WTC11 (cell line): ENCODE measurements at regions not wholly inside any gene's neighbourhood (a gene's known extent, or its start where the extent isn't known, plus 50 kb on each side); places are given as distances from the start of the nearest gene placed in this dataset.

Experiments
- ATAC-seq: fragments of 200-7000 bp; cut with Tn5 transposase; 2 replicates; pipeline ENCODE4 v1.10.0; 2021; ENCODE audit warnings: mild to moderate bottlenecking, moderate library complexity
- CTCF ChIA-PET: fragments of 300-600 bp; sonication (Branson Sonifier 250); formaldehyde crosslinking; loops from one replicate; lab custom pipeline; 2021; ENCODE audit warnings: antibody characterized with exemption; lab: Charles Lee
- POLR2A ChIA-PET: fragments of 350-600 bp; sonication (Branson Sonifier 250); formaldehyde crosslinking; loops from one replicate; lab custom pipeline; 2021; ENCODE audit warnings: antibody characterized with exemption; lab: Charles Lee
- DNase-seq: peaks from one replicate; pipeline ENCODE4 v3.0.0; 2021; ENCODE audit warnings: low spot score
- H3K27ac Mint-ChIP-seq: 2 replicates; pipeline ENCODE4 v1.8.0; 2021; ENCODE audit warnings: mixed read lengths
- H3K27me3 Mint-ChIP-seq: 2 replicates; pipeline ENCODE4 v1.8.0; 2021; ENCODE audit warnings: low read depth, mild to moderate bottlenecking, moderate library complexity, mixed read lengths
- H3K36me3 Mint-ChIP-seq: 2 replicates; pipeline ENCODE4 v1.8.0; 2021; ENCODE audit warnings: mixed read lengths
- H3K4me1 Mint-ChIP-seq: 2 replicates; pipeline ENCODE4 v1.8.0; 2022; ENCODE audit warnings: mixed read lengths
- H3K4me3 Mint-ChIP-seq: 2 replicates; pipeline ENCODE4 v1.8.0; 2021; ENCODE audit warnings: mild to moderate bottlenecking, moderate library complexity, mixed read lengths
- H3K9me3 Mint-ChIP-seq: 2 replicates; pipeline ENCODE4 v1.8.0; 2021; ENCODE audit warnings: mixed read lengths
- ESRRA ChIP-seq: sonication (generic); formaldehyde crosslinking; IDR thresholded peaks from 2 replicates; pipeline ENCODE4 v1.8.1; 2022; ENCODE audit warnings: mild to moderate bottlenecking, missing genetic modification reagents, borderline replicate concordance
- ETV6 ChIP-seq: sonication (generic); formaldehyde crosslinking; IDR thresholded peaks from 2 replicates; pipeline ENCODE4 v1.8.1; 2022; ENCODE audit warnings: mild to moderate bottlenecking, missing genetic modification reagents
- FOXK1 ChIP-seq: sonication (generic); formaldehyde crosslinking; IDR thresholded peaks from 2 replicates; pipeline ENCODE4 v1.8.0; 2022; ENCODE audit warnings: mild to moderate bottlenecking, moderate library complexity, missing genetic modification reagents
- GTF2I ChIP-seq: fragments of 250-450 bp; sonication (Bioruptor Pico); conservative IDR thresholded peaks from 2 replicates; pipeline ENCODE4 v1.4.0; 2021; ENCODE audit warnings: mild to moderate bottlenecking
- IRF2 ChIP-seq: sonication (generic); formaldehyde crosslinking; IDR thresholded peaks from 2 replicates; pipeline ENCODE4 v1.8.0; 2022; ENCODE audit warnings: low read depth, missing genetic modification reagents, borderline replicate concordance
- KAT7 ChIP-seq: sonication (generic); formaldehyde crosslinking; IDR thresholded peaks from 2 replicates; pipeline ENCODE4 v1.8.1; 2023; ENCODE audit warnings: missing genetic modification reagents, mild to moderate bottlenecking, borderline replicate concordance
- MXD4 ChIP-seq: fragments of 250-450 bp; sonication (Bioruptor Pico); IDR thresholded peaks from 2 replicates; pipeline ENCODE4 v1.8.0; 2021; ENCODE audit warnings: mild to moderate bottlenecking, moderate library complexity, borderline replicate concordance
- MYBL2 ChIP-seq: sonication (generic); formaldehyde crosslinking; IDR thresholded peaks from 2 replicates; pipeline ENCODE4 v1.8.1; 2023; ENCODE audit warnings: mild to moderate bottlenecking, moderate library complexity, missing genetic modification reagents
- NFATC4 ChIP-seq: fragments of 250-450 bp; sonication (Bioruptor Pico); IDR thresholded peaks from 2 replicates; pipeline ENCODE4 v1.9.0; 2021; ENCODE audit warnings: mild to moderate bottlenecking
- NR1H2 ChIP-seq: sonication (generic); formaldehyde crosslinking; IDR thresholded peaks from 2 replicates; pipeline ENCODE4 v1.9.0; 2021; ENCODE audit warnings: mild to moderate bottlenecking, moderate library complexity, missing genetic modification reagents
- NR2C2 ChIP-seq: sonication (generic); formaldehyde crosslinking; IDR thresholded peaks from 2 replicates; pipeline ENCODE4 v1.8.0; 2022; ENCODE audit warnings: mild to moderate bottlenecking, missing genetic modification reagents
- RORB ChIP-seq: fragments of 250-450 bp; sonication (Bioruptor Pico); IDR thresholded peaks from 2 replicates; pipeline ENCODE4 v1.9.0; 2021; ENCODE audit warnings: mild to moderate bottlenecking
- SP1 ChIP-seq: sonication (generic); formaldehyde crosslinking; conservative IDR thresholded peaks from 2 replicates; pipeline ENCODE4 v1.8.1; 2022; ENCODE audit warnings: missing genetic modification reagents
- TCF7 ChIP-seq: sonication (generic); formaldehyde crosslinking; IDR thresholded peaks from 2 replicates; pipeline ENCODE4 v1.8.0; 2022; ENCODE audit warnings: mild to moderate bottlenecking, low read depth, missing genetic modification reagents, moderate library complexity
- TEAD1 ChIP-seq: sonication (generic); formaldehyde crosslinking; IDR thresholded peaks from 2 replicates; pipeline ENCODE4 v1.8.0; 2022; ENCODE audit warnings: mild to moderate bottlenecking, missing genetic modification reagents
- TF ChIP-seq, protein P1 (sequence below): sonication (generic); formaldehyde crosslinking; IDR thresholded peaks from 2 replicates; pipeline ENCODE4 v1.8.1; 2022; ENCODE audit warnings: mild to moderate bottlenecking, moderate library complexity, missing genetic modification reagents
- TF ChIP-seq, protein P2 (sequence below): sonication (generic); formaldehyde crosslinking; IDR thresholded peaks from 2 replicates; pipeline ENCODE4 v1.8.1; 2023; ENCODE audit warnings: mild to moderate bottlenecking, missing genetic modification reagents, borderline replicate concordance
- TF ChIP-seq, protein P3 (sequence below): sonication (generic); formaldehyde crosslinking; IDR thresholded peaks from 2 replicates; pipeline ENCODE4 v1.8.1; 2022; ENCODE audit warnings: missing genetic modification reagents, borderline replicate concordance
- TF ChIP-seq, protein P4 (sequence below): sonication (generic); formaldehyde crosslinking; IDR thresholded peaks from 2 replicates; pipeline ENCODE4 v1.8.0; 2023; ENCODE audit warnings: missing genetic modification reagents, mild to moderate bottlenecking, borderline replicate concordance

GRCh38 chr21:14903172-14903865 lies 161.5 kb downstream of the NRIP1 start:
- Mint-ChIP-seq H3K4me1 (peaks cover 4% of the 10 kb centered on the region), H3K4me3 (no peak overlapping the region), H3K27ac (no peak overlapping the region), H3K9me3 (peaks cover 4% of the 10 kb centered on the region; the same call in 1 of the 2 replicates), H3K36me3 (no peaks in the 10 kb centered on the region), H3K27me3 (no peaks in the 10 kb centered on the region)
- ATAC-seq (no peak), DNase-seq (no peak)
- POLR2A ChIA-PET: no interaction called here
- TF ChIP-seq NR1H2 (CRISPR knock-in tag): no peak
- no peak for TF ChIP-seq FOXK1 (CRISPR knock-in tag)
- CTCF ChIA-PET: no interaction called here

- CTCF ChIA-PET: no interaction called here
- POLR2A ChIA-PET: no interaction called here
- Mint-ChIP-seq H3K36me3 (no peaks in the 10 kb centered on the region), H3K4me1 (peaks cover 4% of the 10 kb centered on the region), H3K4me3 (no peak overlapping the region), H3K27me3 (no peaks in the 10 kb centered on the region), H3K27ac (no peak overlapping the region), H3K9me3 (peaks cover 3% of the 10 kb centered on the region; the same call in 1 of the 2 replicates)
- DNase-seq (no peak), ATAC-seq (no peak)
- TF ChIP-seq SP1 (CRISPR knock-in tag) (no peak), KAT7 (CRISPR knock-in tag) (no peak), TCF7 (no peak), ESRRA (CRISPR knock-in tag) (no peak), IRF2 (CRISPR knock-in tag) (no peak), TEAD1 (CRISPR knock-in tag) (no peak), MXD4 (CRISPR knock-in tag) (no peak), NR2C2 (CRISPR knock-in tag) (no peak), MYBL2 (CRISPR knock-in tag) (no peak), RORB (CRISPR knock-in tag) (no peak), ETV6 (no peak), NR1H2 (CRISPR knock-in tag) (no peak), NFATC4 (CRISPR knock-in tag) (no peak), GTF2I (no peak)
- TF ChIP-seq, protein P1, sequence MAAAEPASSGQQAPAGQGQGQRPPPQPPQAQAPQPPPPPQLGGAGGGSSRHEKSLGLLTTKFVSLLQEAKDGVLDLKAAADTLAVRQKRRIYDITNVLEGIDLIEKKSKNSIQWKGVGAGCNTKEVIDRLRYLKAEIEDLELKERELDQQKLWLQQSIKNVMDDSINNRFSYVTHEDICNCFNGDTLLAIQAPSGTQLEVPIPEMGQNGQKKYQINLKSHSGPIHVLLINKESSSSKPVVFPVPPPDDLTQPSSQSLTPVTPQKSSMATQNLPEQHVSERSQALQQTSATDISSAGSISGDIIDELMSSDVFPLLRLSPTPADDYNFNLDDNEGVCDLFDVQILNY (CRISPR knock-in tag): no peak
- TF ChIP-seq, protein P2, sequence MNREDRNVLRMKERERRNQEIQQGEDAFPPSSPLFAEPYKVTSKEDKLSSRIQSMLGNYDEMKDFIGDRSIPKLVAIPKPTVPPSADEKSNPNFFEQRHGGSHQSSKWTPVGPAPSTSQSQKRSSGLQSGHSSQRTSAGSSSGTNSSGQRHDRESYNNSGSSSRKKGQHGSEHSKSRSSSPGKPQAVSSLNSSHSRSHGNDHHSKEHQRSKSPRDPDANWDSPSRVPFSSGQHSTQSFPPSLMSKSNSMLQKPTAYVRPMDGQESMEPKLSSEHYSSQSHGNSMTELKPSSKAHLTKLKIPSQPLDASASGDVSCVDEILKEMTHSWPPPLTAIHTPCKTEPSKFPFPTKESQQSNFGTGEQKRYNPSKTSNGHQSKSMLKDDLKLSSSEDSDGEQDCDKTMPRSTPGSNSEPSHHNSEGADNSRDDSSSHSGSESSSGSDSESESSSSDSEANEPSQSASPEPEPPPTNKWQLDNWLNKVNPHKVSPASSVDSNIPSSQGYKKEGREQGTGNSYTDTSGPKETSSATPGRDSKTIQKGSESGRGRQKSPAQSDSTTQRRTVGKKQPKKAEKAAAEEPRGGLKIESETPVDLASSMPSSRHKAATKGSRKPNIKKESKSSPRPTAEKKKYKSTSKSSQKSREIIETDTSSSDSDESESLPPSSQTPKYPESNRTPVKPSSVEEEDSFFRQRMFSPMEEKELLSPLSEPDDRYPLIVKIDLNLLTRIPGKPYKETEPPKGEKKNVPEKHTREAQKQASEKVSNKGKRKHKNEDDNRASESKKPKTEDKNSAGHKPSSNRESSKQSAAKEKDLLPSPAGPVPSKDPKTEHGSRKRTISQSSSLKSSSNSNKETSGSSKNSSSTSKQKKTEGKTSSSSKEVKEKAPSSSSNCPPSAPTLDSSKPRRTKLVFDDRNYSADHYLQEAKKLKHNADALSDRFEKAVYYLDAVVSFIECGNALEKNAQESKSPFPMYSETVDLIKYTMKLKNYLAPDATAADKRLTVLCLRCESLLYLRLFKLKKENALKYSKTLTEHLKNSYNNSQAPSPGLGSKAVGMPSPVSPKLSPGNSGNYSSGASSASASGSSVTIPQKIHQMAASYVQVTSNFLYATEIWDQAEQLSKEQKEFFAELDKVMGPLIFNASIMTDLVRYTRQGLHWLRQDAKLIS (CRISPR knock-in tag): no peak
- TF ChIP-seq, protein P3, sequence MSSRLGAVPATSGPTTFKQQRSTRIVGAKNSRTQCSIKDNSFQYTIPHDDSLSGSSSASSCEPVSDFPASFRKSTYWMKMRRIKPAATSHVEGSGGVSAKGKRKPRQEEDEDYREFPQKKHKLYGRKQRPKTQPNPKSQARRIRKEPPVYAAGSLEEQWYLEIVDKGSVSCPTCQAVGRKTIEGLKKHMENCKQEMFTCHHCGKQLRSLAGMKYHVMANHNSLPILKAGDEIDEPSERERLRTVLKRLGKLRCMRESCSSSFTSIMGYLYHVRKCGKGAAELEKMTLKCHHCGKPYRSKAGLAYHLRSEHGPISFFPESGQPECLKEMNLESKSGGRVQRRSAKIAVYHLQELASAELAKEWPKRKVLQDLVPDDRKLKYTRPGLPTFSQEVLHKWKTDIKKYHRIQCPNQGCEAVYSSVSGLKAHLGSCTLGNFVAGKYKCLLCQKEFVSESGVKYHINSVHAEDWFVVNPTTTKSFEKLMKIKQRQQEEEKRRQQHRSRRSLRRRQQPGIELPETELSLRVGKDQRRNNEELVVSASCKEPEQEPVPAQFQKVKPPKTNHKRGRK (CRISPR knock-in tag): no peak
- TF ChIP-seq, protein P4, sequence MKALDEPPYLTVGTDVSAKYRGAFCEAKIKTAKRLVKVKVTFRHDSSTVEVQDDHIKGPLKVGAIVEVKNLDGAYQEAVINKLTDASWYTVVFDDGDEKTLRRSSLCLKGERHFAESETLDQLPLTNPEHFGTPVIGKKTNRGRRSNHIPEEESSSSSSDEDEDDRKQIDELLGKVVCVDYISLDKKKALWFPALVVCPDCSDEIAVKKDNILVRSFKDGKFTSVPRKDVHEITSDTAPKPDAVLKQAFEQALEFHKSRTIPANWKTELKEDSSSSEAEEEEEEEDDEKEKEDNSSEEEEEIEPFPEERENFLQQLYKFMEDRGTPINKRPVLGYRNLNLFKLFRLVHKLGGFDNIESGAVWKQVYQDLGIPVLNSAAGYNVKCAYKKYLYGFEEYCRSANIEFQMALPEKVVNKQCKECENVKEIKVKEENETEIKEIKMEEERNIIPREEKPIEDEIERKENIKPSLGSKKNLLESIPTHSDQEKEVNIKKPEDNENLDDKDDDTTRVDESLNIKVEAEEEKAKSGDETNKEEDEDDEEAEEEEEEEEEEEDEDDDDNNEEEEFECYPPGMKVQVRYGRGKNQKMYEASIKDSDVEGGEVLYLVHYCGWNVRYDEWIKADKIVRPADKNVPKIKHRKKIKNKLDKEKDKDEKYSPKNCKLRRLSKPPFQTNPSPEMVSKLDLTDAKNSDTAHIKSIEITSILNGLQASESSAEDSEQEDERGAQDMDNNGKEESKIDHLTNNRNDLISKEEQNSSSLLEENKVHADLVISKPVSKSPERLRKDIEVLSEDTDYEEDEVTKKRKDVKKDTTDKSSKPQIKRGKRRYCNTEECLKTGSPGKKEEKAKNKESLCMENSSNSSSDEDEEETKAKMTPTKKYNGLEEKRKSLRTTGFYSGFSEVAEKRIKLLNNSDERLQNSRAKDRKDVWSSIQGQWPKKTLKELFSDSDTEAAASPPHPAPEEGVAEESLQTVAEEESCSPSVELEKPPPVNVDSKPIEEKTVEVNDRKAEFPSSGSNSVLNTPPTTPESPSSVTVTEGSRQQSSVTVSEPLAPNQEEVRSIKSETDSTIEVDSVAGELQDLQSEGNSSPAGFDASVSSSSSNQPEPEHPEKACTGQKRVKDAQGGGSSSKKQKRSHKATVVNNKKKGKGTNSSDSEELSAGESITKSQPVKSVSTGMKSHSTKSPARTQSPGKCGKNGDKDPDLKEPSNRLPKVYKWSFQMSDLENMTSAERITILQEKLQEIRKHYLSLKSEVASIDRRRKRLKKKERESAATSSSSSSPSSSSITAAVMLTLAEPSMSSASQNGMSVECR: no peak
These were observed 163.3 kb downstream of the NRIP1 start for GRCh38 chr21:14901482-14901958.
